Parathyroid adenoma (tissue), 2 donors: ENCODE measurements at regions not wholly inside any gene's neighbourhood (a gene's known extent, or its start where the extent isn't known, plus 50 kb on each side); places are given as distances from the start of the nearest gene placed in this dataset.

Experiments
- H2AFZ ChIP-seq: fragments of 300-600 bp; sonication (generic); one replicate; pipeline ENCODE4 v1.7.0; 2017; ENCODE audit warnings: antibody characterized with exemption, mild to moderate bottlenecking
- H3K27ac ChIP-seq: fragments of 300-600 bp; sonication (generic); one replicate; pipeline ENCODE4 v1.7.0; 2017
- H3K27me3 ChIP-seq: fragments of 300-600 bp; sonication (generic); one replicate; pipeline ENCODE4 v1.7.0; 2017; ENCODE audit warnings: low read length; ENCODE audit not compliant: control insufficient read depth, insufficient read depth
- H3K36me3 ChIP-seq: fragments of 300-600 bp; sonication (generic); one replicate; pipeline ENCODE4 v1.7.0; 2017; ENCODE audit warnings: low read length; ENCODE audit not compliant: control insufficient read depth, insufficient read depth
- H3K4me1 ChIP-seq: fragments of 300-600 bp; sonication (generic); one replicate; pipeline ENCODE4 v1.7.0; 2017; ENCODE audit warnings: control low read depth
- H3K4me2 ChIP-seq: fragments of 300-600 bp; sonication (generic); one replicate; pipeline ENCODE4 v1.7.0; 2017; ENCODE audit warnings: low read length
- H3K4me3 ChIP-seq: fragments of 300-600 bp; sonication (generic); one replicate; pipeline ENCODE4 v1.7.0; 2017; ENCODE audit warnings: low read depth, low read length
- H3K79me2 ChIP-seq: fragments of 300-600 bp; sonication (generic); one replicate; pipeline ENCODE4 v1.7.0; 2017; ENCODE audit warnings: control low read depth
- H3K9ac ChIP-seq: fragments of 300-600 bp; sonication (generic); one replicate; pipeline ENCODE4 v1.7.0; 2017; ENCODE audit warnings: mild to moderate bottlenecking
- H3K9me3 ChIP-seq: fragments of 300-600 bp; sonication (generic); one replicate; pipeline ENCODE4 v1.7.0; 2017; ENCODE audit warnings: low read length; ENCODE audit not compliant: control insufficient read depth
- CTCF ChIP-seq: fragments of 300-600 bp; sonication (generic); IDR thresholded peaks from one replicate; pipeline ENCODE4 v1.7.0; 2017; ENCODE audit warnings: antibody characterized with exemption, mild to moderate bottlenecking
- donor health status: primary hyperparathyroidism.

GRCh38 chr1:8193840-8194406 is 124.0 kb upstream of the SLC45A1 start:
- Histone ChIP-seq H3K36me3 (no peaks in the 10 kb centered on the region), H3K4me3 (no peak overlapping the region), H3K4me2 (no peak overlapping the region), H3K9me3 (no peaks in the 10 kb centered on the region), H2AFZ (no peak overlapping the region), H3K9ac (no peak overlapping the region), H3K79me2 (no peaks in the 10 kb centered on the region), H3K27ac (no peak overlapping the region), H3K27me3 (no peaks in the 10 kb centered on the region), H3K4me1 (peaks cover 6% of the 10 kb centered on the region)
- no peak for TF ChIP-seq CTCF

GRCh38 chr1:8191474-8191873 is 126.4 kb upstream of the SLC45A1 start:
- H3K4me1 ChIP-seq = peaks cover 3% of the 10 kb centered on the region
- H3K27me3 ChIP-seq = no peaks in the 10 kb centered on the region
- no peak for TF ChIP-seq CTCF
- H3K4me2 ChIP-seq = no peak overlapping the region
- no peak overlapping the region for H2AFZ ChIP-seq
- H3K27ac ChIP-seq = no peak overlapping the region
- no peaks in the 10 kb centered on the region for H3K9me3 ChIP-seq
- H3K36me3 ChIP-seq = no peaks in the 10 kb centered on the region
- H3K4me3 ChIP-seq = no peak overlapping the region
- H3K79me2 ChIP-seq = no peaks in the 10 kb centered on the region
- no peak overlapping the region for H3K9ac ChIP-seq

GRCh38 chr1:8189931-8190483 is 127.9 kb upstream of the SLC45A1 start:
- no peak for TF ChIP-seq CTCF
- Histone ChIP-seq H3K79me2 (no peaks in the 10 kb centered on the region), H3K27me3 (no peaks in the 10 kb centered on the region), H3K4me1 (peaks cover 3% of the 10 kb centered on the region), H3K27ac (peak overlapping the region; percentile 75), H3K9me3 (no peaks in the 10 kb centered on the region), H3K4me3 (no peak overlapping the region), H3K4me2 (no peak overlapping the region), H3K36me3 (no peaks in the 10 kb centered on the region), H2AFZ (peak overlapping the region; percentile 46), H3K9ac (no peak overlapping the region)

GRCh38 chr1:8185400-8185799 is 132.5 kb upstream of the SLC45A1 start:
- H3K27me3 ChIP-seq = no peaks in the 10 kb centered on the region
- H3K9ac ChIP-seq = no peak overlapping the region
- H3K27ac ChIP-seq = no peak overlapping the region
- no peaks in the 10 kb centered on the region for H3K9me3 ChIP-seq
- TF ChIP-seq CTCF = no peak
- no peak overlapping the region for H3K4me3 ChIP-seq
- H3K79me2 ChIP-seq = no peaks in the 10 kb centered on the region
- H3K36me3 ChIP-seq = no peaks in the 10 kb centered on the region
- H2AFZ ChIP-seq = no peak overlapping the region
- H3K4me1 ChIP-seq = peaks cover 17% of the 10 kb centered on the region
- H3K4me2 ChIP-seq = no peak overlapping the region

- Histone ChIP-seq H3K36me3 (no peaks in the 10 kb centered on the region), H2AFZ (no peak overlapping the region), H3K4me2 (no peak overlapping the region), H3K27me3 (no peaks in the 10 kb centered on the region), H3K4me3 (no peak overlapping the region), H3K9me3 (no peaks in the 10 kb centered on the region), H3K27ac (peak overlapping the region; percentile 91), H3K9ac (no peak overlapping the region), H3K4me1 (peaks cover 14% of the 10 kb centered on the region), H3K79me2 (no peaks in the 10 kb centered on the region)
- no peak for TF ChIP-seq CTCF
Observed at GRCh38 chr1:8184301-8184700, 133.6 kb upstream of the SLC45A1 start.
